Vagina (tissue), 2 donors: ENCODE measurements at regions not wholly inside any gene's neighbourhood (a gene's known extent, or its start where the extent isn't known, plus 50 kb on each side); places are given as distances from the start of the nearest gene placed in this dataset.

ENCODE experiments used
- POLR2A ChIP-seq, 2 donors: fragments of 450-650 bp; IDR thresholded peaks; one replicate each; pipeline ENCODE4 v1.6.1; 2017; ENCODE audit warnings: antibody characterized with exemption in 2 of 2, mild to moderate bottlenecking in 2 of 2, moderate library complexity in 2 of 2
- POLR2AphosphoS5 ChIP-seq, 2 donors: sonication (generic); formaldehyde crosslinking; IDR thresholded peaks; one replicate each; pipeline ENCODE4 v1.9.0; 2017; ENCODE audit warnings: antibody characterized with exemption in 2 of 2, mild to moderate bottlenecking in 2 of 2, low read depth in 1 of 2; ENCODE audit not compliant: insufficient read depth in 1 of 2
- TF ChIP-seq, protein P1 (sequence below), 3 experiments: fragments of 450-650 bp in 2 of 3; fragments of 200-600 bp in 1 of 3; sonication (generic) in 1 of 3; IDR thresholded peaks; one replicate each; pipeline ENCODE4 v1.5.1; 2017 to 2019; ENCODE audit warnings: antibody characterized with exemption in 3 of 3, mild to moderate bottlenecking in 2 of 3, moderate library complexity in 2 of 3

DNA sequence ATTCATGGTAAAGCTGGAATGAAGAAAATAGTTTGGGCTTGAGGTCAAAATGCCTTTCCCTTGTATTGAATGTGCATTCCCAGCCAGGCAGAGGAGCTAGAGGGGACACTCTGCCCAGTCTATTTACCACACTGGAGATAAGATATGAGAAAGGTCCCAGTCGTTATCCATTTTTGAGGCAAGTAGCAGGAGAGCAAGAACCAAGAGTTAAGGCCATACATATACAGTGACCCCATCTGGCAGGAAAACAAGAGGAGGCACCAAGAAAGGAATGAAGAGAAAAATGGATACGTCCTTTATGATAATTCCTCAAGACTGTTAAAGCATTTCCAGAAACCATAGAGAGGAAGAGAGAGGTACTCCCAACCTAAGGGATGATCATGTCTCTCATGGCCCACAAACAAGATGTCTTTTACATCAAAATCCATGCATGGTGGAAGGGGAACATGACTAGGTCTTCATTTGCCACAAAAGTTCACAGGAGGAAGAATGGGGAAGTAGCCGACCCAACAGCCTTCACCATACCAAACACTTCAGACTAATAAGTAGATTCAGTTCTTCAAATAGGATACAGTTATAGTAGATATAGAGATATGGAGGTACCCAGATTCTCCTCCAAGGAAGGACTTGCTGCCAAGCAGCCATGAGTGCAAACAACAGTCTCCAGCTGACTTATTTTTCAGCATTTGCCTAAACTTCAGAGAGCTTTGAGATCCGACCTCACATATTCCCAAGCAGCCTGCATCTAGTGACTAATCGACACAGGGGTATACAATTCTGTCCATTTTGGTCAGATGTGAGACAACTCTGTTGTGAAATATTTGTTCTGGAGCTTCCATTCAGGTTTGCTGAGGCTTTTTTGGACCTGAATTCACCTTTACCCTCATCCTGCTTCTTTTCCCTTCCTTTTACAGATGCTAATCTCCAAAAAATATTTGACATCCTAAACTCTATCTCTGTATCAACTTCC is 61.1 kb upstream of the CCDC71L start:
- TF ChIP-seq, protein P1, sequence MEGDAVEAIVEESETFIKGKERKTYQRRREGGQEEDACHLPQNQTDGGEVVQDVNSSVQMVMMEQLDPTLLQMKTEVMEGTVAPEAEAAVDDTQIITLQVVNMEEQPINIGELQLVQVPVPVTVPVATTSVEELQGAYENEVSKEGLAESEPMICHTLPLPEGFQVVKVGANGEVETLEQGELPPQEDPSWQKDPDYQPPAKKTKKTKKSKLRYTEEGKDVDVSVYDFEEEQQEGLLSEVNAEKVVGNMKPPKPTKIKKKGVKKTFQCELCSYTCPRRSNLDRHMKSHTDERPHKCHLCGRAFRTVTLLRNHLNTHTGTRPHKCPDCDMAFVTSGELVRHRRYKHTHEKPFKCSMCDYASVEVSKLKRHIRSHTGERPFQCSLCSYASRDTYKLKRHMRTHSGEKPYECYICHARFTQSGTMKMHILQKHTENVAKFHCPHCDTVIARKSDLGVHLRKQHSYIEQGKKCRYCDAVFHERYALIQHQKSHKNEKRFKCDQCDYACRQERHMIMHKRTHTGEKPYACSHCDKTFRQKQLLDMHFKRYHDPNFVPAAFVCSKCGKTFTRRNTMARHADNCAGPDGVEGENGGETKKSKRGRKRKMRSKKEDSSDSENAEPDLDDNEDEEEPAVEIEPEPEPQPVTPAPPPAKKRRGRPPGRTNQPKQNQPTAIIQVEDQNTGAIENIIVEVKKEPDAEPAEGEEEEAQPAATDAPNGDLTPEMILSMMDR (IDR thresholded peaks at IDR 0.05) = no peak
- TF ChIP-seq POLR2A (IDR thresholded peaks at IDR 0.05) = no peak
- no peak for TF ChIP-seq POLR2AphosphoS5 (IDR thresholded peaks at IDR 0.05; ENCODE audit: insufficient read depth in 1 of 2, low read depth in 1 of 2)
